ENCODE measurements at regions not wholly inside any gene's neighbourhood (a gene's known extent, or its start where the extent isn't known, plus 50 kb on each side); places are given as distances from the start of the nearest gene placed in this dataset.

DNA sequence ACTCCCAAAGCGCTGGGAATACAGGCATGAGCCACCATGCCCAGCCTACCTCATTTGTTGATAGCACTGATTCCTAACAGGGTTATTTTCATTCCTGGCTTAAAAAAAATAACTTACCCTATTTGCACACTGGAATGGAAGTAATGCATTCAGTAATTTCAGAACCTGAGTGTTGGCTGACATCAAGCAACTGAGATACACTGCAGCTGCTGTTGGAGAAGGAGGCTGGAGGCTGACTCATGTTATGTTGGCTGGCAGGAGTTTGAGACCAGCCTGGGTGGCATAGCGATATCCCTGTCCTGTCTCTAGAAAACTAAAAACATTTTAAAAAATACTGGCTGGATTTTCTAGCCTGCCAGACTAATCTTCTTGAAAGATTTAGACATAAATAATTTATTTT lies 385.1 kb upstream of the MEX3C start:
- in situ Hi-C loops (cut with HindIII; ENCODE audit: extremely low pct_ligation_motif_present, low pct_unique_long_range_greater_than_20kb) = no loop called here
- BruUV-seq (replicated peaks) = no TSS peak
- POLR2A ChIA-PET = no interaction called here
- no peak for TF ChIP-seq ZNF572 (CRISPR knock-in tag; IDR thresholded peaks at IDR 0.05)
- TF ChIP-seq PPARG (CRISPR knock-in tag; conservative IDR thresholded peaks at IDR 0.05) = no peak
- TF ChIP-seq, protein P1, sequence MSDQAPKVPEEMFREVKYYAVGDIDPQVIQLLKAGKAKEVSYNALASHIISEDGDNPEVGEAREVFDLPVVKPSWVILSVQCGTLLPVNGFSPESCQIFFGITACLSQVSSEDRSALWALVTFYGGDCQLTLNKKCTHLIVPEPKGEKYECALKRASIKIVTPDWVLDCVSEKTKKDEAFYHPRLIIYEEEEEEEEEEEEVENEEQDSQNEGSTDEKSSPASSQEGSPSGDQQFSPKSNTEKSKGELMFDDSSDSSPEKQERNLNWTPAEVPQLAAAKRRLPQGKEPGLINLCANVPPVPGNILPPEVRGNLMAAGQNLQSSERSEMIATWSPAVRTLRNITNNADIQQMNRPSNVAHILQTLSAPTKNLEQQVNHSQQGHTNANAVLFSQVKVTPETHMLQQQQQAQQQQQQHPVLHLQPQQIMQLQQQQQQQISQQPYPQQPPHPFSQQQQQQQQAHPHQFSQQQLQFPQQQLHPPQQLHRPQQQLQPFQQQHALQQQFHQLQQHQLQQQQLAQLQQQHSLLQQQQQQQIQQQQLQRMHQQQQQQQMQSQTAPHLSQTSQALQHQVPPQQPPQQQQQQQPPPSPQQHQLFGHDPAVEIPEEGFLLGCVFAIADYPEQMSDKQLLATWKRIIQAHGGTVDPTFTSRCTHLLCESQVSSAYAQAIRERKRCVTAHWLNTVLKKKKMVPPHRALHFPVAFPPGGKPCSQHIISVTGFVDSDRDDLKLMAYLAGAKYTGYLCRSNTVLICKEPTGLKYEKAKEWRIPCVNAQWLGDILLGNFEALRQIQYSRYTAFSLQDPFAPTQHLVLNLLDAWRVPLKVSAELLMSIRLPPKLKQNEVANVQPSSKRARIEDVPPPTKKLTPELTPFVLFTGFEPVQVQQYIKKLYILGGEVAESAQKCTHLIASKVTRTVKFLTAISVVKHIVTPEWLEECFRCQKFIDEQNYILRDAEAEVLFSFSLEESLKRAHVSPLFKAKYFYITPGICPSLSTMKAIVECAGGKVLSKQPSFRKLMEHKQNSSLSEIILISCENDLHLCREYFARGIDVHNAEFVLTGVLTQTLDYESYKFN (CRISPR knock-in tag; conservative IDR thresholded peaks at IDR 0.05) = no peak
- TF ChIP-seq KDM5A (IDR thresholded peaks at IDR 0.05; ENCODE audit: borderline replicate concordance, low read length) = no peak
- TF ChIP-seq, protein P2, sequence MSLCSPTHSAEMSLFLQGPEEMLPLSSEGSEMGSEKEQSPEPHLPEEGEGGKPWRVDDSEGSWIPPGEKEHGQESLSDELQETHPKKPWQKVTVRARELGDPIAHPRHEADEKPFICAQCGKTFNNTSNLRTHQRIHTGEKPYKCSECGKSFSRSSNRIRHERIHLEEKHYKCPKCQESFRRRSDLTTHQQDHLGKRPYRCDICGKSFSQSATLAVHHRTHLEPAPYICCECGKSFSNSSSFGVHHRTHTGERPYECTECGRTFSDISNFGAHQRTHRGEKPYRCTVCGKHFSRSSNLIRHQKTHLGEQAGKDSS (CRISPR knock-in tag; IDR thresholded peaks at IDR 0.05; ENCODE audit: borderline replicate concordance, low read depth) = no peak
- no peaks in the 10 kb centered on the region for H4K20me1 ChIP-seq (ENCODE audit: insufficient read depth, low read length)
- H3K9ac ChIP-seq (ENCODE audit: insufficient read depth, low read depth, low read length) = no peak overlapping the region
- CTCF ChIA-PET (ENCODE audit: low intra/inter-chr PET ratio, low total read pairs) = no interaction called here
- no peaks in the 10 kb centered on the region for H3K79me2 ChIP-seq (ENCODE audit: insufficient read depth, low read length)
- DNase-seq (ENCODE audit: low spot score) (no peak), ATAC-seq (no peak), FAIRE-seq (no peak)
- H3K4me1 ChIP-seq (ENCODE audit: insufficient read depth, low read length) = no peaks in the 10 kb centered on the region
- 0% methylated on average over 2 of the region's 2 CpGs for WGBS (ENCODE audit: low lambda C conversion rate)
- no peaks in the 10 kb centered on the region for H3K36me3 ChIP-seq (replicated peaks in 1 of 2; ENCODE audit: control insufficient read depth in 1 of 2, insufficient read depth in 2 of 2, low read length in 2 of 2)
- H3K4me3 ChIP-seq (replicated peaks in 1 of 3; ENCODE audit: insufficient read depth in 1 of 3, low read depth in 2 of 3, low read length in 3 of 3) = no peak overlapping the region
- no peak overlapping the region for H3K27ac ChIP-seq (ENCODE audit: extremely low read length, insufficient read depth, low read length)
- H3K27me3 ChIP-seq (ENCODE audit: control insufficient read depth in 1 of 2, insufficient read depth in 2 of 2, low read length in 2 of 2) = no peaks in the 10 kb centered on the region
- intact Hi-C loops (cut with micrococcal nuclease; ENCODE audit: unreplicated experiment) = no loop called here
- H3K9me3 ChIP-seq (ENCODE audit: low read length) = no peaks in the 10 kb centered on the region
- H3K4me2 ChIP-seq (ENCODE audit: low read depth, low read length) = no peak overlapping the region
- no peak overlapping the region for H2AFZ ChIP-seq (ENCODE audit: low read length)

Measured in HepG2 (cell line).